ENCODE measurements at regions not wholly inside any gene's neighbourhood (a gene's known extent, or its start where the extent isn't known, plus 50 kb on each side); places are given as distances from the start of the nearest gene placed in this dataset.

DNA sequence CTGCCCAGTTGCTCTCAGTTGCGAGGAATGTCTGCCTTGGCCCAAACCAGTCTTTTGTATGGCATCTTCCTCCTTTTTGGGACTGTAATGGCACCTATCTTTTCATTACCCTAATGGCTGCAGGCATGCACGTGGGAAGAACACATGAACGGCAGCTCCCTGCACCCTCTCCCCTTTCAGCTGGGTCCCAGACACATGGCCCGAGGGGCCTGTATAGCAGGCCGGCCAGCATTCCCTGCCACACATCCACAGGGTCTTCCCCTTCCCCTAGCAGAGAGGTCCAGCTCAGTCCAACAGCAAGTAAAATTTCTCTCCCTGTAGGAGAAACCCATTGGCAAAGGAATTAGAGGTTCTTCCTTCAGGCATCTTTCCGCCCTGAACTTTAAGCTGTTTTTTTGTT is 829.1 kb upstream of the AGA start:
- TF ChIP-seq, protein P1, sequence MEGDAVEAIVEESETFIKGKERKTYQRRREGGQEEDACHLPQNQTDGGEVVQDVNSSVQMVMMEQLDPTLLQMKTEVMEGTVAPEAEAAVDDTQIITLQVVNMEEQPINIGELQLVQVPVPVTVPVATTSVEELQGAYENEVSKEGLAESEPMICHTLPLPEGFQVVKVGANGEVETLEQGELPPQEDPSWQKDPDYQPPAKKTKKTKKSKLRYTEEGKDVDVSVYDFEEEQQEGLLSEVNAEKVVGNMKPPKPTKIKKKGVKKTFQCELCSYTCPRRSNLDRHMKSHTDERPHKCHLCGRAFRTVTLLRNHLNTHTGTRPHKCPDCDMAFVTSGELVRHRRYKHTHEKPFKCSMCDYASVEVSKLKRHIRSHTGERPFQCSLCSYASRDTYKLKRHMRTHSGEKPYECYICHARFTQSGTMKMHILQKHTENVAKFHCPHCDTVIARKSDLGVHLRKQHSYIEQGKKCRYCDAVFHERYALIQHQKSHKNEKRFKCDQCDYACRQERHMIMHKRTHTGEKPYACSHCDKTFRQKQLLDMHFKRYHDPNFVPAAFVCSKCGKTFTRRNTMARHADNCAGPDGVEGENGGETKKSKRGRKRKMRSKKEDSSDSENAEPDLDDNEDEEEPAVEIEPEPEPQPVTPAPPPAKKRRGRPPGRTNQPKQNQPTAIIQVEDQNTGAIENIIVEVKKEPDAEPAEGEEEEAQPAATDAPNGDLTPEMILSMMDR (IDR thresholded peaks at IDR 0.05 in 2 of 3, conservative IDR thresholded peaks at IDR 0.05 in 1 of 3; ENCODE audit: borderline replicate concordance in 1 of 3, insufficient read depth in 1 of 3, low read depth in 2 of 3, low read length in 2 of 3) = no peak
- no peak for TF ChIP-seq POLR2A (IDR thresholded peaks at IDR 0.05; ENCODE audit: borderline replicate concordance, extremely low read depth, insufficient read depth, insufficient read length)
- no peak for TF ChIP-seq TCF7L2 (IDR thresholded peaks at IDR 0.05; ENCODE audit: borderline replicate concordance, extremely low read depth, insufficient read depth, insufficient read length)
- TF ChIP-seq RAD21 (IDR thresholded peaks at IDR 0.05; ENCODE audit: low read depth) = no peak
- no peak for TF ChIP-seq CEBPB (IDR thresholded peaks at IDR 0.05; ENCODE audit: low read depth)
- no peak for TF ChIP-seq EZH2 (IDR thresholded peaks at IDR 0.05)
- no peak for TF ChIP-seq JUND (IDR thresholded peaks at IDR 0.05)
- TF ChIP-seq ELF1 (IDR thresholded peaks at IDR 0.05; ENCODE audit: borderline replicate concordance, low read depth) = no peak
- TF ChIP-seq, protein P2, sequence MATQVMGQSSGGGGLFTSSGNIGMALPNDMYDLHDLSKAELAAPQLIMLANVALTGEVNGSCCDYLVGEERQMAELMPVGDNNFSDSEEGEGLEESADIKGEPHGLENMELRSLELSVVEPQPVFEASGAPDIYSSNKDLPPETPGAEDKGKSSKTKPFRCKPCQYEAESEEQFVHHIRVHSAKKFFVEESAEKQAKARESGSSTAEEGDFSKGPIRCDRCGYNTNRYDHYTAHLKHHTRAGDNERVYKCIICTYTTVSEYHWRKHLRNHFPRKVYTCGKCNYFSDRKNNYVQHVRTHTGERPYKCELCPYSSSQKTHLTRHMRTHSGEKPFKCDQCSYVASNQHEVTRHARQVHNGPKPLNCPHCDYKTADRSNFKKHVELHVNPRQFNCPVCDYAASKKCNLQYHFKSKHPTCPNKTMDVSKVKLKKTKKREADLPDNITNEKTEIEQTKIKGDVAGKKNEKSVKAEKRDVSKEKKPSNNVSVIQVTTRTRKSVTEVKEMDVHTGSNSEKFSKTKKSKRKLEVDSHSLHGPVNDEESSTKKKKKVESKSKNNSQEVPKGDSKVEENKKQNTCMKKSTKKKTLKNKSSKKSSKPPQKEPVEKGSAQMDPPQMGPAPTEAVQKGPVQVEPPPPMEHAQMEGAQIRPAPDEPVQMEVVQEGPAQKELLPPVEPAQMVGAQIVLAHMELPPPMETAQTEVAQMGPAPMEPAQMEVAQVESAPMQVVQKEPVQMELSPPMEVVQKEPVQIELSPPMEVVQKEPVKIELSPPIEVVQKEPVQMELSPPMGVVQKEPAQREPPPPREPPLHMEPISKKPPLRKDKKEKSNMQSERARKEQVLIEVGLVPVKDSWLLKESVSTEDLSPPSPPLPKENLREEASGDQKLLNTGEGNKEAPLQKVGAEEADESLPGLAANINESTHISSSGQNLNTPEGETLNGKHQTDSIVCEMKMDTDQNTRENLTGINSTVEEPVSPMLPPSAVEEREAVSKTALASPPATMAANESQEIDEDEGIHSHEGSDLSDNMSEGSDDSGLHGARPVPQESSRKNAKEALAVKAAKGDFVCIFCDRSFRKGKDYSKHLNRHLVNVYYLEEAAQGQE (IDR thresholded peaks at IDR 0.05; ENCODE audit: low read depth) = no peak

Measured in HCT116 (cell line).